Liver (tissue), 8 donors: ENCODE measurements at regions not wholly inside any gene's neighbourhood (a gene's known extent, or its start where the extent isn't known, plus 50 kb on each side); places are given as distances from the start of the nearest gene placed in this dataset.

Experiments
- DNase-seq: peaks from one replicate; pipeline ENCODE4 v3.0.0-alpha.2; 2017; ENCODE audit warnings: low spot score
- H3K27ac ChIP-seq, 2 donors: one replicate each; pipeline ENCODE4 v1.7.0; 2013; ENCODE audit warnings: inconsistent platforms in 2 of 2, low read length in 2 of 2, control low read depth in 1 of 2, low read depth in 1 of 2, mild to moderate bottlenecking in 1 of 2
- H3K27me3 ChIP-seq, 4 donors: one replicate each; pipeline versions ENCODE4 v1.6.1 to v1.7.0; 2013; ENCODE audit warnings: low read length in 3 of 4, inconsistent platforms in 1 of 4, mild to moderate bottlenecking in 1 of 4, moderate library complexity in 1 of 4; ENCODE audit not compliant: control insufficient read depth in 4 of 4, insufficient read depth in 4 of 4
- H3K36me3 ChIP-seq, 4 donors: one replicate each; pipeline versions ENCODE4 v1.6.1 to v1.7.0; 2013; ENCODE audit warnings: low read length in 3 of 4, mild to moderate bottlenecking in 3 of 4, low read depth in 1 of 4, moderate library complexity in 1 of 4; ENCODE audit not compliant: control insufficient read depth in 4 of 4, insufficient read depth in 3 of 4
- H3K4me1 ChIP-seq, 4 donors: one replicate each; pipeline versions ENCODE4 v1.6.1 to v1.7.0; 2013; ENCODE audit warnings: low read length in 3 of 4, mild to moderate bottlenecking in 3 of 4, moderate library complexity in 1 of 4; ENCODE audit not compliant: control insufficient read depth in 4 of 4, insufficient read depth in 4 of 4
- H3K4me3 ChIP-seq, 3 donors: one replicate each; pipeline versions ENCODE4 v1.6.1 to v1.7.0; 2013; ENCODE audit warnings: low read length in 3 of 3, control low read depth in 1 of 3, low read depth in 1 of 3, mild to moderate bottlenecking in 1 of 3
- H3K9ac ChIP-seq, 2 donors: one replicate each; pipeline ENCODE4 v1.7.0; 2013; ENCODE audit warnings: low read length in 2 of 2, mild to moderate bottlenecking in 2 of 2, moderate library complexity in 2 of 2, control low read depth in 1 of 2, low read depth in 1 of 2
- H3K9me3 ChIP-seq, 4 donors: one replicate each; pipeline versions ENCODE4 v1.6.1 to v1.7.0; 2013; ENCODE audit warnings: low read length in 3 of 4; ENCODE audit not compliant: control insufficient read depth in 4 of 4
- ATF3 ChIP-seq: IDR thresholded peaks from 2 replicates; pipeline ENCODE4 v1.6.1; 2016; ENCODE audit warnings: antibody characterized with exemption
- CTCF ChIP-seq: fragments of 150-350 bp; IDR thresholded peaks from 2 replicates; pipeline ENCODE4 v1.5.1; 2017; ENCODE audit warnings: improper control_type of control experiment, low read depth, low read length; ENCODE audit not compliant: missing input control
- EGR1 ChIP-seq, 2 donors: IDR thresholded peaks; 2 replicates each; pipeline ENCODE4 v1.6.1; 2016 to 2018; ENCODE audit warnings: antibody characterized with exemption in 2 of 2, low read depth in 2 of 2
- FOXA1 ChIP-seq: IDR thresholded peaks from 2 replicates; pipeline ENCODE4 v1.6.1; 2016; ENCODE audit warnings: antibody characterized with exemption
- FOXA2 ChIP-seq: IDR thresholded peaks from 2 replicates; pipeline ENCODE4 v1.6.1; 2016; ENCODE audit warnings: antibody characterized with exemption
- GABPA ChIP-seq, 2 donors: IDR thresholded peaks in 1 of 2; conservative IDR thresholded peaks in 1 of 2; 2 replicates each; pipeline ENCODE4 v1.6.1; 2016; ENCODE audit warnings: antibody characterized with exemption in 2 of 2, mild to moderate bottlenecking in 1 of 2, moderate library complexity in 1 of 2
- HNF4G ChIP-seq: IDR thresholded peaks from 2 replicates; pipeline ENCODE4 v1.6.1; 2016; ENCODE audit warnings: antibody characterized with exemption
- JUND ChIP-seq, 2 donors: IDR thresholded peaks; 2 replicates each; pipeline ENCODE4 v1.6.1; 2016; ENCODE audit warnings: antibody characterized with exemption in 2 of 2
- NR2F2 ChIP-seq: IDR thresholded peaks from 2 replicates; pipeline ENCODE4 v1.6.1; 2016; ENCODE audit warnings: antibody characterized with exemption
- REST ChIP-seq: IDR thresholded peaks from 2 replicates; pipeline ENCODE4 v1.6.1; 2016; ENCODE audit warnings: antibody characterized with exemption, mild to moderate bottlenecking
- RXRA ChIP-seq, 2 donors: IDR thresholded peaks; 2 replicates each; pipeline ENCODE4 v1.6.1; 2017 to 2018; ENCODE audit warnings: antibody characterized with exemption in 2 of 2, mild to moderate bottlenecking in 1 of 2
- SP1 ChIP-seq: IDR thresholded peaks from 2 replicates; pipeline ENCODE4 v1.6.1; 2018; ENCODE audit warnings: antibody characterized with exemption, mild to moderate bottlenecking
- YY1 ChIP-seq: IDR thresholded peaks from 2 replicates; pipeline ENCODE4 v1.6.1; 2016; ENCODE audit warnings: antibody characterized with exemption, mild to moderate bottlenecking
- WGBS: extraction: QIAGEN DNeasy Blood & Tissue Kit; methylation state at CpG from one replicate; pipeline ENCODE4 v1.1.7; 2013; 5-methylcytosine and 5-hydroxymethylcytosine counted together
- donor health status: healthy.
- donor health status: healthy.
- donor health status: healthy.
- donor health status: healthy.
- donor health status: healthy.

GRCh38 chr2:196482119-196483065 lies 157.1 kb upstream of the CCDC150 start (continued):
- TF ChIP-seq CTCF (no peak), RXRA (IDR thresholded peaks at IDR 0.05) (no peak)

GRCh38 chr2:196486146-196486545 lies 153.4 kb upstream of the CCDC150 start:
- no peak overlapping the region for H3K4me3 ChIP-seq
- no peak overlapping the region for H3K9ac ChIP-seq
- WGBS, result 77% methylated on average over 3 of the region's 3 CpGs
- H3K9me3 ChIP-seq, result no peaks in the 10 kb centered on the region
- H3K27me3 ChIP-seq, result no peaks in the 10 kb centered on the region
- no peaks in the 10 kb centered on the region for H3K36me3 ChIP-seq
- H3K4me1 ChIP-seq, result no peaks in the 10 kb centered on the region
- DNase-seq, result no peak
- TF ChIP-seq RXRA (IDR thresholded peaks at IDR 0.05), result no peak
- no peak for TF ChIP-seq SP1
- no peak for TF ChIP-seq FOXA2
- TF ChIP-seq GABPA (IDR thresholded peaks at IDR 0.05 in 1 of 2, conservative IDR thresholded peaks at IDR 0.05 in 1 of 2), result no peak
- no peak for TF ChIP-seq YY1
- no peak for TF ChIP-seq EGR1 (IDR thresholded peaks at IDR 0.05; ENCODE audit: low read depth in 2 of 2)
- no peak for TF ChIP-seq NR2F2
- no peak for TF ChIP-seq REST
- no peak for TF ChIP-seq ATF3
- TF ChIP-seq CTCF, result no peak
- no peak for TF ChIP-seq HNF4G
- TF ChIP-seq JUND (IDR thresholded peaks at IDR 0.05), result no peak
- no peak for TF ChIP-seq FOXA1
- no peak overlapping the region for H3K27ac ChIP-seq
